ENCODE measurements at regions not wholly inside any gene's neighbourhood (a gene's known extent, or its start where the extent isn't known, plus 50 kb on each side); places are given as distances from the start of the nearest gene placed in this dataset.

DNA sequence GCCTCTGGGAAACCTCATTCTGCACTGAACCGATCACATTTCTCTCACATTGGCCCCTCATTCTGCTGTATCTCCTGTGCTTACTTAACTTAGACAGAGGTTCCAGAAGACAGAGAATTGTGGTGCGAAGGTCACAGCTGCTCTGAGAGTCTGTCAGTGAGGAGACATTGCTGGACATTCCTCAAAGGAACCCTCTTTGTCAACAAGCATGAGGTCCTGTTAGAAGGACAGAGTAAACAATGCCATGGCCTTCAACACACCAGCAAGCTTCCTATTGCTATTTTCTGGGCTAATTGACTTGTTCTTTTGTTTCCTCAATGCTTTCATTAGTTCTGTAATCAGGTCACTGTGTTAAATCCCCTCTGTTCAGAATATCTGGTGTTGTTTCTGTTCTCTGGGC lies 109.3 kb upstream of the FZD8 start:
- DNase-seq, result no peak

DNA sequence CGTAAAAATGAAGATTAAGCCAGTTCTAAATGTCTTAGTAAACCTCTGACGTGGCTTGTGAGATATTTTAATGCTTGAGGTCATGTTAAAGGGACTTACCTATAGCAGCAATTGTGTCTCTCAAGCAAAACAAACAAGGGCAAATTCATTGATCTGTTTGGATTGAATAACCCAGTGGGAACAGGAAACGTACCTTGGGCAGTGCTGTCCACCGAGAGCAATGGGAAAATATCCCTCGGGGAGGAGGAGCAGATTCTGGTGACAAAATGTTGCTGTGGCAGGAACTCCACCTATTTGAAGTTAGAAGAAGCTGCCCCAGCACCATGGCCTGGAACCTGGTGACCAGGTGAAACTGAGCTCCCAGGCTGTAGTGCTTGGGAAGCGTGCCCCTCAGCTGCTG lies 107.1 kb upstream of the FZD8 start:
- no peak for DNase-seq

DNA sequence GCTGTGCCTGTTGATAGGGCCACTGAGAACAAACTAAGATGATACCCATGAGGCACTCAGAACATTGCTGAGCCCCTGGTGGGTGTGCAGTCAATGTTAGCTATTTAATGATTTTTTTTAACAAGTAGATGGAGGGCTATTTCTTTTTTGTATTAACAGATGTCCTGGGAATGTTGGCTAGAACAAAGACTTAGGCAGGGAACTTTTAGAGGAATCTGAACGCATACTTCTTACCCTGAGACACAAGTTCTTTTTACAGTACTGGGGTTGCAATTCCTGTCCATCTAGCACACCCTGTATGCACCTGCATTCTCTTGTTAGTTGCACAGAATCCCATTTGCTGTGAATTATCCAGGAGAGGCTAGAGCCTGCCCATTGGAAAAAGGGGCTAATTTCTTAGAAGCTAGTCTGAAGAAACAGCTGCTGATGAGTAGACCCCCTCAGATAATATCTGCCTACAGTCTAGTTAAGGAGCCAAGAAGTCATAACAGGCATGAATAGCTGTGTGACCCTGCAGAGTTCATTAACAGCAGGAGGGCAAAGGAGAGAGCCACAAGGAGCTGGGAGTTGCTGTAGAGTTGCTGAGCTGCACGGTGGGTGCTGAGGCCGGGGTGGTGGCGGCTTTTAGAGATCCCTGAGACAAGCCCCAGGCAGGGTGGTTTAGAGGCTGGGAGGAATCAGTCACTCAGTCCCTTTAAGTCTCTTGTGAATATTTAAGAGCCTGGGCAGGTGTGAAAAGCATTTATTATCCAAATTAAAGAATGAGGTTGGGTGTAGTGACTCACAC lies 103.7 kb upstream of the FZD8 start:
- no peak for DNase-seq

DNA sequence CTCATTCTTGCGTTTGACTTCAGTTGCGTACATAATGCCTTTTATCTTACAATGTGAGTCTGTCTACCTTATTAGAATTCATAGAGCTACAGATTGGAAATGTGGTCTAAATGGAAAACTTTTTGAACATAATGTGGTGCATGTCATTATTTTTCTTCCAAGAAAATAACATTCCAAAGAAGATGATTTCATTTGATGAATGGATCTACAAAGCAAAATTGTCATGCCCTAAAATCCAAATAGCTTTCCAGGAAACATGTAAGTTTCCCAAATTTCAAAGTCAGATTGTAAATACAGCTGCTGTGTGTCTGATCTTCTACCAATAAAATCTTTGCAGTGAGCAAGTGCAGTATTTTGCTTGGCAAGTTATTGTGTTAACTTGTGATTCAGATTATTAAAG lies 101.8 kb upstream of the FZD8 start:
- DNase-seq, result no peak

DNA sequence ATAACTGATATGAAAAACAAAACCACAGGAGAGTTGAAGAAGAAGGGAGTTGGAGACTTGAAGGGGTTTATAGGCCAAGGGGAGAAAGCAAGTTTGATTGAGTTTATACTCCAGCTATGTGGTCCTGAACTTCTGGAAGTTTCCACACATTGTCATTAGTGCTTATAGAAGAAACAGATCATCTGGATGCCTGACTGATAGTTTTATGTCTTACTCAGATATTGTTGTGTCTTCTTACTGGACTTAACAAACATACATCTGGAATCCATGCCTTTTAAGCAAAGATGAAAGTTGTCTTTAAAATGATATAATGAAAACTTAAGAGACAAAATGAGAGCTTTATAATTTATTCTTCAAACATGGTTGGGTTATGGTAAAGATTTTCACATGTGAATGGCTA lies 101.3 kb upstream of the FZD8 start:
- no peak for DNase-seq

DNA sequence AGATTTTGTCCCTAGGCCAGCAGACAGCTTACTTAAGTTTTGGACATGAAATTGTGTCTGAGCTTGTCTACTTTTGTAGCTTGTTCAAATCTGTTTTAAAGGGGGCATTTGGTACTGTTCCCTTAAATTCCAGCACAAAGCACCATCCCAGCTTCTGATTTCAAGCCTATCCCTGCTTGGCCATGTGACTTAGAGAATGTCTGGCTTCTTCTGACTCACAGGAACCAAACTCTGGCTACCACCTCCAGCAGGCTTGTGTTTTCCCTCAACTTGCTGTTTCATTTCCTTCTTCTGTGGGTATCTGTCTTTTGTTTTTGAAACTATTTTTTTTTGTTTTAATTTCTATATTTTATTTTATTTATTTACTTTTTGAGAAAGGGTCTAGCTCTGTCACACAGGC lies 97.9 kb upstream of the FZD8 start:
- no peak for DNase-seq

DNA sequence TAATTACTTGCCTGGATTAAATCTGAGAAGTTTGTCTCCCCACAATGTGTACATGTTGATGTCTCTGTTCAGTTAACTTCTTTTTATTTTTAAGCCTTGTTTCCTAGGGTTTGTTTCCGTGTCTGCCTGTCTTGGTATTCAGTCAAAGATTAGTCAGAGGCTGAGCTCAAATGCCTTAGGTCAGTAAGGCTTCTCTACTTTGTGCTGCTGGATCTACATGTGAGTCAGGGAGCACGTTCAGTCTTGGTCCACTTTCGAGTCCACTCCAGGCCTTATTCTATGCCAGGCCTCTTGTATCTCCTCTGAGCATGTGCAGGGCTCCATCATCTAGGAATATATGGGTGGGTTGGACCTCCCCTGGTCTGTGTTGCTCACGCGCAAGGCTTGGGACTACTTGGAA lies 93.3 kb upstream of the FZD8 start:
- DNase-seq, result no peak

DNA sequence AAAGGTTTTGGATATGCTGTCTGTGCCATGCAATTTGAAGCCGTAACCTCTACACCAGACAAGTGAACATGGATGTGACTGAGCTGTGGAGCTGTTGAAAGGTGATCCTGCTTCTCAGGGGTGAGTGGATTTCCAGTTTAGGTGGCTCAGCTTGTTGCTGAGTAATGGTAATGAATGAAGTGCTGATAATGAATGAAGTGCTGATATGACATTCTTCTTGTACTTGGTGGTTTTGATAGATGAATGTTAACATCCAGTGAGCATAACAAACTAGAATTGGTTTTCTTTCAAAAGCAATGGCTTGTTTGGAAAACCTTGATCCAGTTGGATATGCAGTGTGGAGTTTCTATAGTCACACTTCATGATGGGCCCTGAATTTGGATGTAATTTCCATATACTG lies 89.7 kb upstream of the FZD8 start:
- no peak for DNase-seq

DNA sequence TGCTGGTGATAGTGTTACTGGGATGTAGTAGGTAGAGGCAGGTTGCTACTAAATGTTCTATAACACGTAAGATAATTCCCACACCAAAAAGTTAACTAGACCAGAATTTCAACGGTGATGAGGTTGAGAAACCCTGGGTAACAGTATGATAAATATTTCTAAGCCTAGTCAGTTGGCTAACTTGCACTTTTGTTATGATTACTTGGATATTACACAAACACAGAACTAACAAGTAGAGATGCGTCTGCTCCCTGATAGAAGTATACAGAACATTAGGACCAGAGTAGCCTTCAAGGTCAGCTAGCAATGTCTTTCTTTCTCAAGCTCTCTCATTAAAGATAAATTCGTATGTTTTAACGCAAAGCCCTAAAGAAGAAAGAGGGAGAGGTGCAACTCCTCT lies 86.2 kb upstream of the FZD8 start:
- DNase-seq, result no peak

DNA sequence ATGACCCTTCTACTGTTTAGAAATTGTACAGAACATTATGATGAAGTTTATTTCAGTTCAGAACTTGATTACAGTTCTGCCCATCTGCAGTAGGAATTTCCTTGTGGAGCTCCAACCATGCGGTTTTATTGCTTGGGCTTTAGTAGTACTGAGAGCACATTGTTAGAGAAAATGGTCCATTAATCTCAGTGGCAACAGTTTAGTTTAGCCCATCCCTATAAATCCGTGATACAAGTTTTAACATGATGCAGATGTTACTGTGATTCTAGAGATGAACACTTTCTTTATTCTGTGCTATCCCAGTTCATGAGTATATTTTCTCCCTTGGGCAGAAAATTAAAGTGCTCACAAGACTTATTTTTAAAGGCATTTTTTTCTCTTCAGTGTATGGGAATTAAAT lies 84.8 kb upstream of the FZD8 start:
- no peak for DNase-seq

DNA sequence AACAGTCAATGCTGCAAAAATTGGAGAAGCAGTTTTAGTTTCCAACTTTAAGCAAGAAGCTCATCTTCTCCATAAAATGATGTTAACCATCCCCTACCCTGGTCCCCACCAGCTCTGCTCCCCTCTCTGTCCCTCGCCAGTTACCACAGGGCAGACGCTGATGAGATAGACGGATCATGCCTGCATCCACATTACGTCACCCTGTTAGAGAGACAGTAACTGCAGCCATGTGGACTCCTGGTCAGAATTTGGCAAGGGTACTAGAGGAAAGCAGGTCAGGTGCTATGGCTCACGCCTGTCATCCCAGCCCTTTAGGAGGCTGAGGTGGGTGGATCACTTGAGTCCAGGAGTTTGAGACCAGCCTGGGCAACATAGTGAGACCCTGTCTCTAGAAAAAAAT lies 81.9 kb upstream of the FZD8 start:
- DNase-seq, result no peak

DNA sequence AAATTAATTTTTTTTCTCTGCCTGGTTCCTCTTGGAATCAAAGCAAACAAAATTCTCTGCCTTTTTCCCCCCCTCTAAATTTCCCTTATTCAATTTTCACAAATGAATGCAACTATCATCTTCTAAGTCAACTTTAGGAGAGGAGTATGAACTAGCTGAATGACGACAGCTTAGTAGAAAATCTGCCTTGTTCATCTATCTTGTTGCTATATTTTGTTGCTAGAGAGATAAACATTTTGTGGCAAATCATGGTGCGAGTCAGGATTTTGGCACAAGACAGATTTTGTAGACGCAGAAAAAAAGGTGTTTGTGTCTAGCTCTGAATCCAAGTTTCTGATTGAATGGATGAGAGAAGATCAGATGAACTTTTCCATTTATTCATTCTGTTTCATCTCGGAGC lies 81.0 kb upstream of the FZD8 start:
- DNase-seq, result no peak

DNA sequence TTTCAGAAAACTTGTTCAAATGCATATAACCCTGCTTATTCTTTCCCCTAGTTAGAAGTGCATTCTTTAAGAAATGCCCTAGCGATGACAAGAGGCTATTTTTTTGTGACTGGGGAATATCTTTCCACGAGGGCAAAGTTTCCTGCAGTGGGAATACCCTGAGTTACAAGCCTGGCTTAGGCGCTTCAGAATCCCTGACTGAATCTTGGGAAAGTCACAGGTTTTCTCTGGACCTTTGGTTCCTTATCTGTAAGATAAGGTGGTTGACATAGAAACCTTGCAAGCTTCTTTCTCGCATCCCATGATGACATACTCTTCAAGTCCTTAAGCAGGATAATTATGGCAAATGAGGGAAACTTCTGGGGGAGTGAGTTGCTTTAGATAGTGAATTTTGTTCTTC lies 80.5 kb upstream of the FZD8 start:
- no peak for DNase-seq

DNA sequence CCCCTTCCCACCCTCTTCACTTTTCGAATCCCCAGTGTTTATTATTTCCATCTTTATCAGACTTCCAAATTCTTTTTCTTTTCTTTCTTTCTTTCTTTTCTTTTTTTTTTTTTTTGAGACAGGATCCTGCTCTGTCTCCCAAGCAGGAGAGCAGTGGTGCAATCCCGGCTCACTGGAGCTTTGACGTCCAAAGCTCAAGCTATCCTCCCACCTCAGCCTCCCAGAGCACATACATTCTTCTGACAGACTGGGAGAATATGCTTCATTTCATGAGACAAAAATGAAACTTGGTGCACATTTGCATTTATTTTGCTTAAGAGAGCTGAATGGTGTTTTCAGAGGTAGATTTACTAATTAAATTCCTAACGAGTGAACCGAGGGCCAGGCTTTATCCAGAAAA lies 80.1 kb upstream of the FZD8 start:
- DNase-seq, result no peak

DNA sequence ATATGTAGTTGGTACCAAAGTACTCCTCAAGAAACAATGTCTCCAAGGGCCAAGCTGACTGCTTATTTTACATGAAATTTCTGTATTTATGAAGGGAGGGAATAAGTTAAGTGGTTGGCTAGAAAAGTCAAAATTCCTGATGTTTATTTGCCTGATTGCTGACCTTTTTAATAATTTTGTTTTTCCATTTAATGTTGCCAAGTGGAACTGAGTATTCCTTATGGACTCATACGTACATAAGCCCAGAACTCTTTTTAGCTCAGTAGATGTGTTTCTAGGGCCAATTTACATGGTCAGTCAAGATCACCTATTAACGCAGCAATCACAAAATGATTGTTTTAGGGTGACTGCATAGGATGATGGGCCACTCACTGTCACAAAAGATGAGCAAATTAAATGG lies 78.3 kb upstream of the FZD8 start:
- DNase-seq, result no peak

DNA sequence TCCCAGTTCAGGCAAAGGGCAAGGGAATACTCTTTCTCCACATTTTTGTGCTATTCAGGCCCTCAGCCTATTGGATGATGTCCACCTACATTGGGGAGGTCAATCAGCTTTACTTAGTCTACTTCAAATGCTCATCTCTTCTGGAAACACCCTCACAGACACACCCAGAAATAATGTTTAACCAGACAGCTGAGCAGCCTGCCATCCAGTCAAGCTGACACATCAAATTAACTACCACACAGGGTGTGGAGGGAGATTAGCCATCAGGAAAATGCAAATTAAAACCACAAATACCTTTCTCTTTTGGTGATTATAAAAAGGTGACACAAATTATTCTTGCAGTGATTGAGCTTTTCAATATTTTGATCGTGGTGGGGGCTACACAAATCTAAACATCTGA lies 74.7 kb upstream of the FZD8 start:
- no peak for DNase-seq

DNA sequence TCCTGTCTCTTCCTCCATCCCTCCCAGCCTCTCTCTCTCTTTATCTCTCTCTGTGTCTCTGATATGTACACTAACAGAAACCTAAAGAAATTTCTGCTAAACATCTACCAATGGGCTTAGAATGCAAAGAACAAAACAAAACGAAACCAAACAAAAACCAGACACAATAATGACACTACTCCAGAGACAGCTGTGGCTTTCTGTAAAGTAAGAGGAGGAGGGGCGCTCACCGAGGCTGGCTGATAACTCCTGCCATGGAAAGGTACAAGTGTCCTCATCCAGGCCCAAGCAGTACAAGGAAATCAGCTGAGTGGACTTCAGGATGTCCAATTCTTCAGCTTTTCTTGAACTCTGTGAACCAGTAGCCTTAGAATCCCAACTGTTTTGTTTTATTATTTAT lies 70.4 kb upstream of the FZD8 start:
- no peak for DNase-seq

DNA sequence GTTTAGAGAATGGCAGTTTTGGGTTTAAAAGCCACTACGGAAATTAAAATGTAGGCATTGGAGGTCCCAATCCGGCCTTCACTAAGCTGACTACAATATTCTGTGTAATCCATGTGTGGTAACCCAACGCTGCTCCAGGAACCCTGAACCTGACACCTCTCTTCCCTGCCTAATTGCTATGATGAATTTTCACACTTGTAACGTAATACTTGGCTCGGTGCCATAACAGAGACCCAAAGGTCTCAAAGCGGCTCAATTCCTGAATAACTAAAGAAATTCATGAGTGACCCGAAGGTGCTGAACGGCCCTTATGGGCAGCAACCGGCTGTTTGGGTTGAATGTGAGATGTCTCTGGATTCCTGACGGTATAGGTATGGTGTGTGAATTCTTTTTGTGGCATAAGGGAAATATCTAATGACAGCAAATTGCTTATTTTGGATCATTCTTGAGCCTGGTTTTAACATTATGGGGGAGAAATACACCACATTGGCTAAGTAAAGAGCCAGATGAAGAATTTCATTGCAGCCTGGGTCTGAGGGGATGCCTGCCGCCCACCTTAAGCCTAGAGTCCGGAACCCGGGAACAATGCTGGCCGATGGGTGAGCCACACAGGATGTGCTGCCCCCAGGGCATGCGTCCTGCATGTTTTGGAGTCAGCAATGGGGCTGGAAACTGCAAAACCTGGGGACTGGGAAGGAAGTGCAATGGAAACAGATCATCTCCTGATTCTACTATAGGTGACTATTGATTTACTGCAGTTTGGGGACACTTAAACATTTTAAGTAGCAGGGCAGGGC lies 69.7 kb upstream of the FZD8 start:
- DNase-seq, result no peak

DNA sequence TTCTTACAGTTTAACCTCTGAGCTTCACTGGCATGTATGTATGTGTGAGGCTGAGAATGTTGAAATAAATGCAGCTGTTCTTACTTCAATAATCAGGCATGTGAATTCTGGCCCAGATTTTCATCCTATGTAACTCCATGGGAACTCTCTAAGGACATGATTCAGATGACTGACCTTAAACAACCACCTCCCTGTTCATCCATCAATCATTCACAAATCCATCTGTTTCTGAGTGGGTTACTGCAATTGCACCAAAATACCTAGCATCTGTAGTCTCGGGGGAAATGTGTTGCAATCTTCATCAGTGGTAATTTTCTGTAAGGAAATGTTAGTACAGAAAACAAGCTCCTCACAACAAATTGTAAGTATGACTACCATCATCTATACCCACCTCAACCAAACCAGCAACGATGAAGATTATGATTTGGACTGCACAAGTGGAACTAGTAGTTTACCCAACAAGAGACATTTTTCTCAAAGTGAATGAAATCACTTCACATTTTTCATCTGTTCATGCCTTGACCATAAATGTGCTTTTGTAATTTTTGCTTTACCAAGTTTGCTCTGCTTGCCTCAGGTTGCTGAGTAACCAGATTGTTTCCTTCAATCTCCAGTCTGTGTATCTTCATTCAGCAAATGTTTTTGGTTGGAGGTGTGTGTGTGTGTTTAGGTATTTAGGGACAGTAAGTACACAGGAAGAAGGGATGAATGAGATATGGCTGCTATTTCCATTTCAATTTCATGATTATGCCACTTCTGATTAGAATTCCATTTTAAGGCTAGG lies 65.7 kb upstream of the FZD8 start:
- no peak for DNase-seq

DNA sequence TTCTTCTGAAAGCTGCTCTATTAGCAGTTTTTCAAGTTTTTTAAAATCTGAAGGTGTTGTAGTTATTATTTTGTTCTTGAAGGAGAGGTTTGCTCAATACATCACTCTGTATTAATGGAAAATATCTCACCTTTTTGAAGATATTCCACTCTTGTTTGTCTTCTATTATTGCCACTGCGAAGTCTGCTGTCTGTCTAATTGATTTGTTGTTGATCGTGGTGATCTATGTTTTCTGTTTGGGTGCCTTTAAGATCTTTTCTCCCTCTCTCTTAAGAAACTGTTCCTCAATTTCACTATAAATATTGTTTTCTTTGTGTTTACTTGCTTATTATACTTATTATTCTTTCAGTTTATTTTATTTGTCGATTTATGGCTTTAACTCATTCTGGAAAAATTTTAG lies 64.9 kb upstream of the FZD8 start:
- DNase-seq, result no peak

DNA sequence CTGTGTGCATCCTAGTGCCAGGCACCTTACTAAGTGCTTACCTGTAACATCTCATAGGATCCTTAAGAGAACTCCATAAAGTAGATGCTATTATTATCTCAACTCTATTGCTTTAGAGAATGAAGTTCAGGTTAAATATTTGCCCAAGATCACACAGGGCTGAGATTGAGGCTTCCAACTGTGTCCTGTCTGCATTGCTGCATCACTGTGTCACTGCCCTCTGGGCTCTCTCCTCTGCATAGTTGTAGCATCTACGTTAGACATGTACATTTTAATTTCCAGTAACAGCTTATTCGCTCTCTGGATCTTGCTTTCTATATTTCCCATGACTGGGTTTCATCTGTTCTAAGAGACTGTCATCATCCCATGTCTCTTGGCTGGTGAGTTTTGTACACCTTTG lies 63.6 kb upstream of the FZD8 start:
- DNase-seq, result no peak

DNA sequence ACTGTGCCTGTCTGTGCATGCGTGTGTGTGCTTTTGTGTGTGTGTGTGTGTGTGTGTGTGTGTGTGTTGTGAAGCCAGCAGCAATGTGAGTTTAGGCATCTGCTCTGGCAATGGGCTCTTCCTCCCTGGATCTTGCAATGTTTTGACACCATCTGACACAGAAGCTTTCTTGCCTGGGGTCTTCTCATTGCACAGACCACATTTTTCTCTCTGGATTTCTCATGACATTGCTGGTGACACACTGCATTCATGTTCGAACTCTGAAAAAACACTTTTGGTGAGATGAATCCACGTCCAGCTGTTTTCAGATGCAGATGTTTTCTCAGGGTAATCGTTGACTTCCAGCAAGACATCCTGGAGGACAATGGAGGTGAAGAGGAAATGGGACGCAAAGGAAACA lies 63.0 kb upstream of the FZD8 start:
- no peak for DNase-seq

DNA sequence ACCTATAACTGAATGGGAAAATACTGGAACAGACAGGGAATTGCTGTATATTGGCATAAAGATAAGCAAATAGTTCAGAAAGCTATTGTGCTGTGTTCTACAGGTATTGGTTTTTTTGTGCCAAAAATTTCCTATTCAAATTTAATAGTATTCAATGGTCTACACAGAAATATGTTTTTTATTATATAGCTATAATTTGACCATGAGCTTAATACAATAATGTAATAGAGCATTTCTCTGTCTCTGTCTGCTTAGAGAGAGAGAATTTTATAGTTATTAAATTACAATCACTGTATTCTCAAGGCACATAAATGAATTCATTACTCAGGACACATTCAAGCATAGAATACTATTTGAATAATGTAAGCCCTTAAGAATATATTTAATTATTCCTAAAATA lies 62.3 kb upstream of the FZD8 start:
- no peak for DNase-seq

DNA sequence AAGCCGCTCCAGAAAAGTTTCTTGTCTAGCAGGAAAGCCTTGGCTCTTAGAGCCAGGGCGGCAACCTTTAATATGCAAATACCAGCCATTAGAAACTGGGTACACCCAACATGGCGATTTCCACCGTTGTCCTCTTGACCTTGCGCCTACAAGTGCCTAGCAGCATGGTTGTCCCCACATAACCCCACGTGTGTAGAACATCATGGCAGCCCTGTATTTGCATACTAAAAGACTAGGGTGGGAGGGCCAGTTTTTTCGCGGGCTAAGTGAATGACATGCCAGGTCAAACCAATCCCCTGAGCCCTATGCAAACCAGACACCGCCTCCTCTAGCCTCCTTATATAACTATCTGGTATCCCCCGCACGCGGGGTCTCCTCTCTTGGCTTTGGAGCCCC lies 58.4 kb upstream of the FZD8 start:
- no peak for DNase-seq

All from activated T-cell treated with anti-CD3 and anti-CD28 coated beads, Interleukin-2, amount 50 U/mL, for 1 hour (primary cell).